HFF-Myc (cell line): ENCODE measurements at regions not wholly inside any gene's neighbourhood (a gene's known extent, or its start where the extent isn't known, plus 50 kb on each side); places are given as distances from the start of the nearest gene placed in this dataset.

Source experiments
- DNase-seq: peaks from one replicate; pipeline ENCODE4 v3.0.0-alpha.2; 2011; ENCODE audit warnings: low read depth; ENCODE audit errors: extremely low read depth
- H3K4me3 ChIP-seq: replicated peaks from 2 replicates; pipeline ENCODE4 v1.5.1; 2011; ENCODE audit warnings: low read depth, mild to moderate bottlenecking, control low read depth, low read length
- CTCF ChIP-seq: IDR thresholded peaks from 2 replicates; pipeline ENCODE4 v1.5.1; 2012; ENCODE audit warnings: mild to moderate bottlenecking, low read depth, low read length, control low read depth; ENCODE audit errors: missing control alignments

- no peak for TF ChIP-seq CTCF
- DNase-seq, result no peak
- H3K4me3 ChIP-seq, result no peak overlapping the region
Observed at GRCh38 chr2:187230088-187230487, 218.0 kb downstream of the CALCRL start.

- TF ChIP-seq CTCF, result no peak
- no peak overlapping the region for H3K4me3 ChIP-seq
- no peak for DNase-seq
Observed at GRCh38 chr2:187228986-187229385, 219.1 kb downstream of the CALCRL start.

GRCh38 chr2:187224989-187225388 is 223.1 kb downstream of the CALCRL start:
- TF ChIP-seq CTCF, result no peak
- no peak for DNase-seq
- no peak overlapping the region for H3K4me3 ChIP-seq

GRCh38 chr2:187220071-187220470 is 228.0 kb downstream of the CALCRL start:
- no peak overlapping the region for H3K4me3 ChIP-seq
- TF ChIP-seq CTCF, result no peak
- DNase-seq, result no peak

- DNase-seq, result no peak
- no peak overlapping the region for H3K4me3 ChIP-seq
- TF ChIP-seq CTCF, result no peak
Observed at GRCh38 chr2:187215532-187216240, 232.4 kb downstream of the CALCRL start.

- no peak for DNase-seq
- H3K4me3 ChIP-seq, result no peak overlapping the region
- no peak for TF ChIP-seq CTCF
Observed at GRCh38 chr2:187214306-187214705, 233.7 kb downstream of the CALCRL start.

- DNase-seq, result no peak
- no peak overlapping the region for H3K4me3 ChIP-seq
- no peak for TF ChIP-seq CTCF
Observed at GRCh38 chr2:187213798-187214197, 234.3 kb downstream of the CALCRL start.
